Prostate gland (tissue), 2 donors: ENCODE measurements at regions not wholly inside any gene's neighbourhood (a gene's known extent, or its start where the extent isn't known, plus 50 kb on each side); places are given as distances from the start of the nearest gene placed in this dataset.

ENCODE experiments used
- POLR2A ChIP-seq: fragments of 450-650 bp; IDR thresholded peaks from one replicate; pipeline ENCODE4 v1.6.1; 2016; ENCODE audit warnings: antibody characterized with exemption, mild to moderate bottlenecking
- TF ChIP-seq, protein P1 (sequence below), 4 experiments: fragments of 200-600 bp in 2 of 4; fragments of 450-650 bp in 2 of 4; sonication (generic) in 2 of 4; IDR thresholded peaks; 1 replicate in 3 of 4; 2 replicates in 1 of 4; pipeline ENCODE4 v1.5.1; 2016 to 2019; ENCODE audit warnings: antibody characterized with exemption in 4 of 4, mild to moderate bottlenecking in 2 of 4, moderate library complexity in 2 of 4

DNA sequence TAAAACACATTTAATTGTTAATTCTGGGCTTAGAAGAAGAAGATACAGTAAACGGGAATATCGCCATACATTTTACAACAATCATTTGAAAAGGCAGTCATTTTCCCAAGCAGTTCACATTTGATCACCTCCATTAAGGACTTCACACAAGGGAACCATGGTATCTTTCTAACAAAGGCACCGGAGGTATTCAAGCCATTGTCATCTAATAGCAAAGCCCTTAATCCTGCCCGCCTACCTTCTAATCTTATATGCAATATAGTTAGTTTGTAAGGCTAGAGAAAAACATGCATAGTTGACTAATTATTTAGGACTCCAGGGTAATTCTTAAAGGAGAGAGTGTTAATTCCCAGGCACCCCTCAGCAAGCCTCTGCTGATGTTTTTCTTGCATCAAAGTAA lies 83.1 kb downstream of the MRPL32 start:
- TF ChIP-seq, protein P1, sequence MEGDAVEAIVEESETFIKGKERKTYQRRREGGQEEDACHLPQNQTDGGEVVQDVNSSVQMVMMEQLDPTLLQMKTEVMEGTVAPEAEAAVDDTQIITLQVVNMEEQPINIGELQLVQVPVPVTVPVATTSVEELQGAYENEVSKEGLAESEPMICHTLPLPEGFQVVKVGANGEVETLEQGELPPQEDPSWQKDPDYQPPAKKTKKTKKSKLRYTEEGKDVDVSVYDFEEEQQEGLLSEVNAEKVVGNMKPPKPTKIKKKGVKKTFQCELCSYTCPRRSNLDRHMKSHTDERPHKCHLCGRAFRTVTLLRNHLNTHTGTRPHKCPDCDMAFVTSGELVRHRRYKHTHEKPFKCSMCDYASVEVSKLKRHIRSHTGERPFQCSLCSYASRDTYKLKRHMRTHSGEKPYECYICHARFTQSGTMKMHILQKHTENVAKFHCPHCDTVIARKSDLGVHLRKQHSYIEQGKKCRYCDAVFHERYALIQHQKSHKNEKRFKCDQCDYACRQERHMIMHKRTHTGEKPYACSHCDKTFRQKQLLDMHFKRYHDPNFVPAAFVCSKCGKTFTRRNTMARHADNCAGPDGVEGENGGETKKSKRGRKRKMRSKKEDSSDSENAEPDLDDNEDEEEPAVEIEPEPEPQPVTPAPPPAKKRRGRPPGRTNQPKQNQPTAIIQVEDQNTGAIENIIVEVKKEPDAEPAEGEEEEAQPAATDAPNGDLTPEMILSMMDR (IDR thresholded peaks at IDR 0.05): no peak
- TF ChIP-seq POLR2A: no peak
